ENCODE measurements at regions not wholly inside any gene's neighbourhood (a gene's known extent, or its start where the extent isn't known, plus 50 kb on each side); places are given as distances from the start of the nearest gene placed in this dataset.

- TF ChIP-seq CTCF (conservative IDR thresholded peaks at IDR 0.05 in 1 of 2, IDR thresholded peaks at IDR 0.05 in 1 of 2; ENCODE audit: extremely low read depth in 1 of 2, insufficient read depth in 1 of 2, low read depth in 1 of 2, low read length in 2 of 2) (no peak), EZH2 (IDR thresholded peaks at IDR 0.05; ENCODE audit: borderline replicate concordance, low read length) (no peak)
Observed at GRCh38 chr12:64992641-64993040, 128.5 kb downstream of the WIF1 start.
